ENCODE measurements at regions not wholly inside any gene's neighbourhood (a gene's known extent, or its start where the extent isn't known, plus 50 kb on each side); places are given as distances from the start of the nearest gene placed in this dataset.
"Not testable (repeated sequence)": the region's sequence is repeated elsewhere in the genome, so short reads cannot be mapped to it uniquely, and the experiment has no call there.

- no peak for DNase-seq
Observed at GRCh38 chr17:13442361-13442760, 159.4 kb downstream of the HS3ST3A1 start.

GRCh38 chr17:13441873-13442272 is 159.9 kb downstream of the HS3ST3A1 start:
- no peak for DNase-seq

- no peak for DNase-seq
Observed at GRCh38 chr17:13437966-13438779, 163.6 kb downstream of the HS3ST3A1 start.

DNA sequence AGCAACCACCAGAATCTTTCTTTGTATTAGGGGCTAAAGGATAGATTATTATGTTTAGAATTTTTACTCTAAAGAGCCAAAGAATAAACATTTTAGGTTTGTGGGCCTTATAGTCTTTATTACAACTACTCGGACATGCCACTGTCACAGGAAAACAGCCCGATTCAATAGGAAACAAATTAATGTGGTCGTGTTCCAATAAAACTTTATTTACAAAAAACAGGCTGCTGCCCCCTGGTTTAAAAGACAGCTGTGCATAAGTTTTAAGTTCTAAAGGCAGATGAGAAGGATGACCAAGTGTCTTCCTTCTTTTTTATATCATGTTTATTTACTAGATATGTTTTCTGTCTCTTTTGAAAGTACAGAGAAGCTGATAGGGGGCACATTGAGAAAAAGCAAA is 166.5 kb downstream of the HS3ST3A1 start:
- DNase-seq: no peak

DNA sequence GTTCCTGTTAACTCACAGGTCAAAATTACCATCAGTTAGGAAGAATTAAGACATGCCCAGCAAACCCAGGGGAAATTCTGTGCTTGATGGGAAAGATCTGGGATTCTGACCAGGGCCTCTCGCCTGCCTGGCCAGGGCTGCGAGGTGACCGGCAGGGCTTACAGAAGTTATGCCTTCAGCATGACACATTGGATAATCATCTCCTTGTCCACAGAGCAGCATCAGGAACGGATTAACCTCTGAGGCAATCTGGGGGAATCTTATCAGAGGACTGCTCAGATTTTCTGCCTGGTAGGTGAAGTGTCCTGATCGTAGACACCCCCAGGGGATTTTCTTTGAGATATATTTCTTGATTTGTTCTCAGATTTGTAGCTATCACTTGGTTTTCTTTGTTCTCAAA is 172.5 kb downstream of the HS3ST3A1 start:
- DNase-seq: no peak

- DNase-seq: no peak
Observed at GRCh38 chr17:13428611-13429042, 173.1 kb downstream of the HS3ST3A1 start.

GRCh38 chr17:13426991-13427390 is 174.7 kb downstream of the HS3ST3A1 start:
- DNase-seq: no peak

- DNase-seq: no peak
Observed at GRCh38 chr17:13425390-13425789, 176.3 kb downstream of the HS3ST3A1 start.

- DNase-seq: no peak
Observed at GRCh38 chr17:13421581-13422130, 180.1 kb downstream of the HS3ST3A1 start.

- peak; percentile 42 to 70 for DNase-seq
Observed at GRCh38 chr17:13420878-13421277, 180.9 kb downstream of the HS3ST3A1 start.

GRCh38 chr17:13420418-13420826 is 181.3 kb downstream of the HS3ST3A1 start:
- peak; percentile 21 to 26 for DNase-seq

DNA sequence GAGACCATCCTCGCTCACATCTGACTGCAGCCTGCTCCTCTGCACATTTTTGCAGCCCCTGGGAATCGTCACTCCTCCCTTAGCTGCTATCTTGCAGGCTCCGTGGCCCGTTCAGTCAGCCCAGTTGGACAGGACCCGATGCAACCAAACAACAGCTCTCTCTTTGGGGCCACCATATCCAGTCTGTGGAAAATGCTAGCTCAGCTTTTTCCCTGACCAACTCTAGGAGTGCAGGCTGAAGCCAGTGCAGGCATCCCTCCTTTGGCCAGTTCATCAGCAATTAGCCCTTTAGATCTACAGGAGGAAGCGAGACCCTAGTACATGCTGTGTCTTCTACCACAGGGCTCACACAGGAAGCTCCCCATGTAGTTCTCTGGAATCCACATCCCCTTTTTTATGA is 182.1 kb downstream of the HS3ST3A1 start:
- DNase-seq: no peak

GRCh38 chr17:13418891-13419290 is 182.8 kb downstream of the HS3ST3A1 start:
- DNase-seq: no peak

DNA sequence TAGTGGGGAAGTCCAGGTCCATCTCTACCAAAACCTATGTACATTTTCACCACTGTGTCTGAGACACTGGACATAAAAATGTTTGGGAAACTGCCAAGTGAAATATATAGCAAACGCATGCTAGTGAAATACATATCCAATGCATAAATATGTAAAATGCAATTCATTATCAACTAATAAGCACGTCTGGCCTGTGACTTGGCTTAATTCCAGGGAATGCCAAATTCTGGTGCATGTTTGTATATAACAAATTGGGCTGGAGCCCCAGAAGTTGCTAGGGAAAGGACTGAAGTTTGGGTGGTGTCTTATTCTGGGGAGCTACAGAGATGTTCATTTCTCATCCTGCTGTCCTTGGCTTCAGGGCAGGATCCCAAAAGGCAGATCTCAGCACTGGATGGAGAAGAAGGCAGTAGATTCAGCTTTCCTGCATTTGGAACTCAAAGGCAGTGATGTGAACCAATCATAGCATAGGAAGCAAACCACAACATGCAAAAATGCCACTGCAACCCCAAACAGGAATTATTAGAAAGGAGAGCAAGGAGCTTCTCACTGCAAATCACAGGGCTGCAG is 184.3 kb downstream of the HS3ST3A1 start:
- DNase-seq: no peak

DNA sequence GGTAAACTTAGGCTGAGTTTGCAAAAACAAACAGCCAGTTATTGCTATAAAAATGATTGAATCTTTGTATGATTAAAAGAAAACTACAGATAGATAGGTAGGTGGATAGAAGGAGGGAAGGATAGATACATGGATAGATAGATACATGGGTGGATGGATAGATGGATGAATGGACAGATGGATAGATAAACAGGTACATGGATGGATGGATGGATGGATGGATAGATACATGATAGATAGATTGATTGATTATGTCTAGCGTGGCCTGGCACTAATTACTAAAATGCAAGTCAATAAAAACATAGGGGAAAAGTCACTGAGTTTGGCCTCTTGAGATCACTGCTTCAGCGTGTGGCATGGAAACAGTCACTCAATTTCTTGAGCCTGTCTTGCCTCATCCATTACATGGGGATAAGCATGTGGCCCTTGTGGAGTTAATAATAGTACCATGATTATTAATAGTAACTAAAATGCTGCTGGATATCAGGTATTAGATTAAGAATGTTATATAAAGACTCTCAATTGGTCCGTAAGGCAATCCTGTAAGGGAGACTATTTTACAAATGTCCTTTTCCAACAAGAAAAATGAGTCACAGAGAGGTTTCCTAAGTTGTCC is 184.9 kb downstream of the HS3ST3A1 start:
- no peak for DNase-seq

GRCh38 chr17:13415871-13416416 is 185.8 kb downstream of the HS3ST3A1 start:
- DNase-seq: peak; percentile 9 to 18

DNA sequence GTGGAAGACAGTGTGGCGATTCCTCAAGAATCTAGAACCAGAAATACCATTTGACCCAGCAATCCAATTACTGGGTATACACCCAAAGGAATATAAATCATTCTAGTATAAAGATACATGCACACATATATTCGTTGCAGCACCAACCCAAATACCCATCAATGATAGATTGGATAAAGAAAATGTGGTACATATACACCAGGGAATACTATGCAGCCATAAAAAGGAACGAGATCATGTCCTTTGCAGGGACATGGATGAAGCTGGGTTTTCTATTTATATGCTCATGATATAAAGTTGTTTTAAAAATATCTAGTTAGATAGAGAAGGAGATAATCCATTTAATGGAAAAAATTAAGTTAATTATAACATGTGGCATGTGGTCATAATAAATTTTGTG is 186.5 kb downstream of the HS3ST3A1 start:
- not testable (repeated sequence) for DNase-seq

GRCh38 chr17:13413001-13413400 is 188.7 kb downstream of the HS3ST3A1 start:
- DNase-seq: no peak

GRCh38 chr17:13410874-13411273 is 190.9 kb downstream of the HS3ST3A1 start:
- DNase-seq: no peak

- DNase-seq: no peak
Observed at GRCh38 chr17:13410214-13410613, 191.5 kb downstream of the HS3ST3A1 start.

DNA sequence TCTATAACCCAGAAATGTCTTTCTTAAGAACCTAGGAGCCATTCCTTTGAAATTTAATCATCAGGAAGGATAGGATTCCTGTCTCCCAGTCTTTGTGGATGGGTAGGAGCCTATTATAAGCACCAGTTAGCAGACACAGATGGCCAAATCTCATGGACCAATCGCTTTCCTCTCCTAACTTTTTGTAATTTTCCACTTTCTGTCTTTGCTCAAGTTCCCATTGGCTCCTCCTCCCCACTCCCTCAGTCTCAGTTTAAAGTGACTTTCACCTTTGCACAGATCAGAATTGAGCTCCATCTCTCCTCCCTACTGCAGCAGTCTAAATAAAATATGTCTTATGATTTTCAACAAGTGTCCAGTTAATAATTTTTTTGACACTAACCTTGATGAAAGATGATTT is 192.3 kb downstream of the HS3ST3A1 start:
- DNase-seq: no peak

- DNase-seq: no peak
Observed at GRCh38 chr17:13407381-13407780, 194.3 kb downstream of the HS3ST3A1 start.

DNA sequence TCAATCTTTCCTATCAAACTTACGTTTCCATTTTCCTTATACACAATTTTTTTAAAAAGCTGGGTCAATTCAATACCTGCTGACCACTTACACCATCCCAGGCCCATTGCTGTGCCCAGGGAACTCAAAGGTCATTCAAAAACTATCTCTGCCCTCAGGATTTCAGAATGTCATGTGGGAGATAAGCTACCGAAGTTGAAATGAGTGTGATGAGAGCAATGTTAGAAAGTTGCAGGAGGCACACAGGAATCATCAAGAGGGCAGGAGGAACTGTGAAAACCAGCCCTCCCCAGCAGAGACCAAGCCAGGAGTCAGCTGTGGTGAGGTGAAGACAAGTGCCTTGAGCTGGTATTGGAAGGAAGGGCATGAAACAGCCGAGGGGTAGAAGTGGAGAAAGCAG is 195.9 kb downstream of the HS3ST3A1 start:
- no peak for DNase-seq

GRCh38 chr17:13405080-13405479 is 196.6 kb downstream of the HS3ST3A1 start:
- DNase-seq: no peak
